A549 (cell line): ENCODE measurements at regions not wholly inside any gene's neighbourhood (a gene's known extent, or its start where the extent isn't known, plus 50 kb on each side); places are given as distances from the start of the nearest gene placed in this dataset.

ENCODE experiments used
- ATAC-seq, 2 experiments: fragments of 200-7000 bp in 1 of 2; fragments of >200 bp in 1 of 2; cut with Nextera tagmentation in 1 of 2; cut with Tn5 transposase in 1 of 2; 3 replicates each; pipeline versions ENCODE4 v1.8.0 to v1.9.1; 2018 to 2020; ENCODE audit warnings: mild to moderate bottlenecking in 1 of 2, moderate library complexity in 1 of 2
- CTCF ChIA-PET: fragments of 300-600 bp; sonication (Branson Sonifier 250); formaldehyde crosslinking; extraction: SDS; loops from one replicate; lab custom pipeline; 2021; ENCODE audit warnings: antibody characterized with exemption, inconsistent platforms; lab: Yijun Ruan, JAX
- POLR2A ChIA-PET: fragments of 350-600 bp; formaldehyde crosslinking; extraction: SDS; loops from one replicate; lab custom pipeline; 2021; ENCODE audit warnings: antibody characterized with exemption, inconsistent platforms; lab: Yijun Ruan, JAX
- DNase-seq, 2 experiments: peaks; one replicate each; pipeline versions ENCODE4 v3.0.0 to v3.0.0-alpha.2; 2011 to 2016; ENCODE audit warnings: low read depth in 1 of 2, low spot score in 1 of 2
- FAIRE-seq: peaks from 2 replicates; lab custom pipeline; 2011; peaks lifted over from hg19 to GRCh38; lab: Jason Lieb, UNC
- H3K27ac ChIP-seq, 2 experiments: fragments of >200 bp; sonication (Bioruptor Twin); formaldehyde crosslinking; 3 replicates each; pipeline ENCODE4 v1.5.1; 2016 to 2017
- H3K4me1 ChIP-seq: fragments of >200 bp; sonication (Bioruptor Twin); formaldehyde crosslinking; 3 replicates; pipeline ENCODE4 v1.6.1; 2016
- H3K4me2 ChIP-seq: fragments of >200 bp; sonication (Bioruptor Twin); formaldehyde crosslinking; 3 replicates; pipeline ENCODE4 v1.6.1; 2016
- H3K4me3 ChIP-seq: fragments of >200 bp; sonication (Bioruptor Twin); formaldehyde crosslinking; 3 replicates; pipeline ENCODE4 v1.5.1; 2016
- H3K9me3 ChIP-seq: fragments of >200 bp; sonication (Bioruptor Twin); formaldehyde crosslinking; 3 replicates; pipeline ENCODE4 v1.6.1; 2016
- BHLHE40 ChIP-seq: IDR thresholded peaks from 2 replicates; pipeline ENCODE4 v1.6.1; 2012; ENCODE audit warnings: low read depth, low read length, inconsistent platforms
- CBX2 ChIP-seq: fragments of 200-600 bp; sonication (generic); IDR thresholded peaks from 2 replicates; pipeline ENCODE4 v1.6.1; 2016; ENCODE audit warnings: low read depth, mild to moderate bottlenecking, borderline replicate concordance
- CEBPB ChIP-seq, 2 experiments: fragments of >200 bp in 1 of 2; sonication (Bioruptor Twin) in 1 of 2; formaldehyde crosslinking in 1 of 2; IDR thresholded peaks; 2 replicates each; pipeline ENCODE4 v1.6.1; 2012 to 2016
- CHD2 ChIP-seq: fragments of 150-350 bp; IDR thresholded peaks from 2 replicates; pipeline ENCODE4 v1.6.1; 2014; ENCODE audit warnings: low read length; ENCODE audit not compliant: partially characterized antibody
- CHD4 ChIP-seq: fragments of 200-600 bp; sonication (generic); IDR thresholded peaks from 2 replicates; pipeline ENCODE4 v1.6.1; 2016; ENCODE audit warnings: antibody characterized with exemption, mild to moderate bottlenecking, borderline replicate concordance
- EHMT2 ChIP-seq: fragments of 200-600 bp; sonication (generic); IDR thresholded peaks from 2 replicates; pipeline ENCODE4 v1.6.1; 2016; ENCODE audit warnings: antibody characterized with exemption, low read depth, mild to moderate bottlenecking, moderate library complexity
- EP300 ChIP-seq, 2 experiments: fragments of >200 bp; sonication (Bioruptor Twin); formaldehyde crosslinking; IDR thresholded peaks; 2 replicates in 1 of 2; 3 replicates in 1 of 2; pipeline ENCODE4 v1.6.1; 2016 to 2017
- FOSB ChIP-seq: fragments of 250-450 bp; sonication (Bioruptor Pico); IDR thresholded peaks from 2 replicates; pipeline ENCODE4 v1.5.0; 2020; ENCODE audit warnings: mild to moderate bottlenecking, moderate library complexity
- HDAC2 ChIP-seq: fragments of 200-600 bp; sonication (generic); IDR thresholded peaks from 2 replicates; pipeline ENCODE4 v1.6.1; 2016
- HMGXB4 ChIP-seq: fragments of 250-450 bp; sonication (Bioruptor Pico); IDR thresholded peaks from 2 replicates; pipeline ENCODE4 v1.5.0; 2021; ENCODE audit warnings: mild to moderate bottlenecking, moderate library complexity, borderline replicate concordance
- KDM1A ChIP-seq: fragments of 200-600 bp; sonication (generic); IDR thresholded peaks from 2 replicates; pipeline ENCODE4 v1.6.1; 2016; ENCODE audit warnings: low read depth, mild to moderate bottlenecking
- KDM5A ChIP-seq: fragments of 200-600 bp; sonication (generic); IDR thresholded peaks from 2 replicates; pipeline ENCODE4 v1.6.1; 2016; ENCODE audit warnings: antibody characterized with exemption, mild to moderate bottlenecking
- MYC ChIP-seq: IDR thresholded peaks from 2 replicates; pipeline ENCODE4 v1.6.1; 2012; ENCODE audit warnings: mild to moderate bottlenecking, inconsistent platforms, low read length, improper control_type of control experiment, borderline replicate concordance
- NFE2L2 ChIP-seq: fragments of 150-350 bp; conservative IDR thresholded peaks from 2 replicates; pipeline ENCODE4 v1.6.1; 2014; ENCODE audit warnings: low read length
- NPAS2 ChIP-seq: fragments of 250-450 bp; sonication (Bioruptor Pico); IDR thresholded peaks from 2 replicates; pipeline ENCODE4 v1.8.0; 2022; ENCODE audit warnings: mild to moderate bottlenecking, moderate library complexity, borderline replicate concordance
- PHF8 ChIP-seq: fragments of 200-600 bp; sonication (generic); IDR thresholded peaks from 2 replicates; pipeline ENCODE4 v1.6.1; 2016; ENCODE audit warnings: low read depth, mild to moderate bottlenecking, antibody characterized with exemption, moderate library complexity, borderline replicate concordance
- POLR2A ChIP-seq: IDR thresholded peaks from 2 replicates; pipeline ENCODE4 v1.6.1; 2012; ENCODE audit warnings: mild to moderate bottlenecking, low read length
- POLR2AphosphoS2 ChIP-seq: conservative IDR thresholded peaks from 2 replicates; pipeline ENCODE4 v1.6.1; 2012; ENCODE audit warnings: low read length, improper control_type of control experiment, inconsistent platforms
- RCOR1 ChIP-seq: fragments of 150-350 bp; IDR thresholded peaks from 2 replicates; pipeline ENCODE4 v1.6.1; 2014; ENCODE audit warnings: antibody characterized with exemption, low read length, low read depth
- SMC3 ChIP-seq: fragments of >200 bp; sonication (Bioruptor Twin); formaldehyde crosslinking; IDR thresholded peaks from 3 replicates; pipeline ENCODE4 v1.6.1; 2018; ENCODE audit warnings: inconsistent platforms
- TP53 ChIP-seq: fragments of 250-450 bp; sonication (Bioruptor Pico); IDR thresholded peaks from 2 replicates; pipeline ENCODE4 v1.5.0; 2021; ENCODE audit warnings: mild to moderate bottlenecking, moderate library complexity
- ZC3H11A ChIP-seq: fragments of 450-650 bp; IDR thresholded peaks from 2 replicates; pipeline ENCODE4 v1.6.1; 2014; ENCODE audit warnings: antibody characterized with exemption, mild to moderate bottlenecking
- WGBS: methylation state at CpG from one replicate; pipeline ENCODE4 v1.1.6; 2017; ENCODE audit errors: missing lambda C conversion rate; 5-methylcytosine and 5-hydroxymethylcytosine counted together
- TF ChIP-seq, protein P1 (sequence below): IDR thresholded peaks from 2 replicates; pipeline ENCODE4 v1.6.1; 2012; ENCODE audit warnings: low read depth, borderline replicate concordance

DNA sequence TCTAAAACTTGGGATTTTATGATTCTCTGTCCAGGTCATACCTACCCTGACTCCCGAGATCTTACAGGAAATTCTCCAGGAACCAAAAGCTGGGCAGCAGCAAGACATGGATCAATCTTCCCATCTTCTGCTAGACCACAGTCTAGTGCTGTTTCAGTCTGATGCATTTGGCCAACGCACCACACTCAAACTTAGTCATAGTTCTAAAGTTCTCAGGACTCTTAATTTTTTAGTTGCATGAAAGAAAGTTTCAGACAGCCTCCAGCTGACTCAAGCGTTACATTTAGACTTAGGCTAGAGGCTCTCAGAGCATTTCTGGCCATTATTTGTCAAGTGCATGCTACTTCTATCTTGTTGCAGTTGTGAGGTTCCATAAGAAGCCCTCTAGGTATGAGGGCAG is 230.1 kb upstream of the CCDC150 start:
- FAIRE-seq (no peak), DNase-seq (no peak), ATAC-seq (no peak)
- ChIA-PET POLR2A (no interaction called here), CTCF (interaction anchor here (1.6 kb wide), 1 partner anchor 44 kb away, joined by 7 read pairs; no protein-coding TSS in a partner anchor)
- Histone ChIP-seq H3K4me1 (peaks cover 2% of the 10 kb centered on the region), H3K9me3 (no peaks in the 10 kb centered on the region), H3K27ac (no peak overlapping the region), H3K4me3 (no peak overlapping the region), H3K4me2 (no peak overlapping the region)
- no peak for TF ChIP-seq BHLHE40
- no peak for TF ChIP-seq POLR2AphosphoS2
- TF ChIP-seq PHF8 = no peak
- no peak for TF ChIP-seq EHMT2
- TF ChIP-seq CHD2 = no peak
- no peak for TF ChIP-seq FOSB (CRISPR knock-in tag)
- TF ChIP-seq EP300 (IDR thresholded peaks at IDR 0.05) = no peak
- no peak for TF ChIP-seq RCOR1
- TF ChIP-seq CEBPB (IDR thresholded peaks at IDR 0.05) = no peak
- 50% methylated on average over 3 of the region's 3 CpGs for WGBS

GRCh38 chr2:196410008-196410407 is 229.5 kb upstream of the CCDC150 start:
- WGBS = 93% methylated on average over 1 of the region's 1 CpG
- Histone ChIP-seq H3K9me3 (no peaks in the 10 kb centered on the region), H3K4me1 (no peaks in the 10 kb centered on the region), H3K4me2 (no peak overlapping the region), H3K27ac (no peak overlapping the region), H3K4me3 (no peak overlapping the region)
- DNase-seq (no peak), FAIRE-seq (no peak), ATAC-seq (no peak)
- POLR2A ChIA-PET = no interaction called here
- TF ChIP-seq NFE2L2 = no peak
- TF ChIP-seq KDM5A = no peak
- CTCF ChIA-PET = no interaction called here

DNA sequence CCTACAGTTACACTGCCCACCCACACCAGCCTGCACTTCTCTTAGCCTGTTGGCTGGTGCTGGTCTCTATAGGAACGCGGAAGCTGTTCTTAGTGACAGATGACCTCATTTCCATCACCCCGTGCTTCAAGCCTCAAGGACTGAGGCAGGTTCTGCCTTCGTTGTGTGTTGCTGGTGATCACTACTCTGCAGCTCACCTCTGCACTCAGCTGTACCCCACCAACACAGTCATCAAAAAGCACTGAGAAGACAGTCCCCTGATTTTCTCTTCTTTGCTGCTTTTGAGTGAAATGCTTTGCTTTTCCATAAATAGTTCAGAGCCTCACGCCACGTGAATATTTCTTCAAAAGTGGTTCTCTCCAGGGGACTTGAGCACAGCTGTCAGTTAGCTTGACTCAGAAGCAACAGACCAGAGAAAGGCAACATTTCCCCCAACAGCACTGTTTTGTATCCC is 225.7 kb upstream of the CCDC150 start:
- Histone ChIP-seq H3K9me3 (no peaks in the 10 kb centered on the region), H3K4me1 (0 out of 3 replicates have a peak, but pooled peaks cover 3% of the 10 kb centered on the region), H3K4me2 (no peak overlapping the region), H3K4me3 (no peak overlapping the region), H3K27ac (no peak overlapping the region)
- FAIRE-seq (no peak), DNase-seq (no peak), ATAC-seq (no peak)
- POLR2A ChIA-PET = no interaction called here
- 73% methylated on average over 6 of the region's 6 CpGs for WGBS
- TF ChIP-seq CHD4 (no peak), POLR2AphosphoS2 (no peak), HMGXB4 (no peak), KDM1A (no peak), NPAS2 (CRISPR knock-in tag) (no peak), POLR2A (no peak), HDAC2 (no peak), CEBPB (IDR thresholded peaks at IDR 0.05) (no peak), ZC3H11A (no peak), BHLHE40 (no peak), EHMT2 (no peak), MYC (no peak), KDM5A (no peak), TP53 (CRISPR knock-in tag) (no peak), SMC3 (no peak), CBX2 (no peak)
- TF ChIP-seq, protein P1, sequence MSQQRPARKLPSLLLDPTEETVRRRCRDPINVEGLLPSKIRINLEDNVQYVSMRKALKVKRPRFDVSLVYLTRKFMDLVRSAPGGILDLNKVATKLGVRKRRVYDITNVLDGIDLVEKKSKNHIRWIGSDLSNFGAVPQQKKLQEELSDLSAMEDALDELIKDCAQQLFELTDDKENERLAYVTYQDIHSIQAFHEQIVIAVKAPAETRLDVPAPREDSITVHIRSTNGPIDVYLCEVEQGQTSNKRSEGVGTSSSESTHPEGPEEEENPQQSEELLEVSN = no peak
- CTCF ChIA-PET = interaction anchor here (0.6 to 1.4 kb wide), 4 partner anchors 8 to 98 kb away, joined by 3 read pairs; no protein-coding TSS in a partner anchor
